HCT116 (cell line): ENCODE measurements at regions not wholly inside any gene's neighbourhood (a gene's known extent, or its start where the extent isn't known, plus 50 kb on each side); places are given as distances from the start of the nearest gene placed in this dataset.

Experiments used
- ATAC-seq: fragments of 200-7000 bp; cut with Tn5 transposase; 2 replicates; pipeline ENCODE4 v1.9.1; 2020; ENCODE audit warnings: mild to moderate bottlenecking, moderate library complexity
- BruUV-seq: library from RNA; stranded (reverse); fragments of 400-500 nt; replicated peaks from 2 replicates; lab custom pipeline; 2021; lab: Mats Ljungman, UMichigan
- CTCF ChIA-PET: fragments of 300-600 bp; sonication (Branson Sonifier 250); formaldehyde crosslinking; loops from one replicate; lab custom pipeline; 2021; ENCODE audit warnings: antibody characterized with exemption; lab: Charles Lee
- POLR2A ChIA-PET: fragments of 300-600, 350-600 bp; sonication (Branson Sonifier 250); formaldehyde crosslinking; loops from one replicate; lab custom pipeline; 2021; ENCODE audit warnings: antibody characterized with exemption; lab: Charles Lee
- RAD21 ChIA-PET, 2 experiments: fragments of 300-600 bp; sonication (Branson Sonifier 250); formaldehyde crosslinking; loops; one replicate each; lab custom pipeline; 2023; ENCODE audit warnings: low total read pairs in 2 of 2; ENCODE audit not compliant: uncharacterized antibody in 2 of 2, unreplicated experiment in 2 of 2, low non-redundant PET in 1 of 2; lab: Charles Lee
- DNase-seq: peaks from one replicate; pipeline ENCODE4 v3.0.0-alpha.2; 2010; ENCODE audit warnings: low read depth, low spot score
- H2AFZ ChIP-seq: fragments of 200-600 bp; shearing (Covaris generic), sonication (generic); 2 replicates; pipeline ENCODE4 v1.6.1; 2017; ENCODE audit warnings: low read depth, mixed run types, mixed read lengths, antibody characterized with exemption, low read length; ENCODE audit not compliant: poor library complexity, severe bottlenecking
- H3K27ac ChIP-seq: 2 replicates; pipeline ENCODE4 v1.5.1; 2012; ENCODE audit warnings: low read depth, low read length
- H3K27me3 ChIP-seq: fragments of 200-600 bp; sonication (generic); 2 replicates; pipeline ENCODE4 v1.6.1; 2016; ENCODE audit warnings: mixed run types, low read length, mixed read lengths; ENCODE audit not compliant: insufficient read depth
- H3K36me3 ChIP-seq, 2 experiments: fragments of 200-500 bp in 1 of 2; fragments of 200-600 bp in 1 of 2; sonication (Bioruptor generic) in 1 of 2; sonication (generic) in 1 of 2; 2 replicates each; pipeline versions ENCODE4 v1.5.1 to v1.6.1; 2014 to 2016; ENCODE audit warnings: low read length in 2 of 2, inconsistent platforms in 1 of 2, mixed read lengths in 1 of 2, mixed run types in 1 of 2; ENCODE audit not compliant: insufficient read depth in 2 of 2, control insufficient read depth in 1 of 2
- H3K4me1 ChIP-seq, 2 experiments: fragments of 200-600 bp in 1 of 2; sonication (generic) in 1 of 2; 2 replicates each; pipeline versions ENCODE4 v1.5.1 to v1.6.1; 2012 to 2017; ENCODE audit warnings: low read length in 2 of 2, inconsistent platforms in 1 of 2, mild to moderate bottlenecking in 1 of 2, mixed read lengths in 1 of 2, mixed run types in 1 of 2, moderate library complexity in 1 of 2; ENCODE audit not compliant: insufficient read depth in 2 of 2, control insufficient read depth in 1 of 2
- H3K4me2 ChIP-seq: fragments of 200-600 bp; sonication (generic); 2 replicates; pipeline ENCODE4 v1.6.1; 2017; ENCODE audit warnings: mixed run types, low read length, mixed read lengths
- H3K4me3 ChIP-seq, 2 experiments: fragments of 200-600 bp in 1 of 2; sonication (generic) in 1 of 2; replicated peaks in 1 of 2; 2 replicates each; pipeline ENCODE4 v1.5.1; 2011 to 2016; ENCODE audit warnings: low read length in 2 of 2, control low read depth in 1 of 2, low read depth in 1 of 2, mild to moderate bottlenecking in 1 of 2, mixed read lengths in 1 of 2, mixed run types in 1 of 2
- H3K79me2 ChIP-seq: fragments of 200-600 bp; sonication (generic); 2 replicates; pipeline ENCODE4 v1.6.1; 2017; ENCODE audit warnings: mild to moderate bottlenecking, mixed run types, low read length, moderate library complexity, mixed read lengths; ENCODE audit not compliant: insufficient read depth
- H3K9ac ChIP-seq: fragments of 200-600 bp; sonication (generic); 2 replicates; pipeline ENCODE4 v1.6.1; 2016; ENCODE audit warnings: low read length, mixed read lengths
- H3K9me2 ChIP-seq: fragments of 200-600 bp; sonication (generic), shearing (Covaris generic); 2 replicates; pipeline ENCODE4 v1.6.1; 2017; ENCODE audit warnings: mixed run types, mild to moderate bottlenecking, moderate library complexity; ENCODE audit not compliant: insufficient read depth
- H3K9me3 ChIP-seq, 2 experiments: fragments of 200-500 bp in 1 of 2; fragments of 200-600 bp in 1 of 2; sonication (Bioruptor generic) in 1 of 2; sonication (generic) in 1 of 2; 2 replicates each; pipeline ENCODE4 v1.6.1; 2014 to 2017; ENCODE audit warnings: low read length in 2 of 2, mixed read lengths in 2 of 2, inconsistent platforms in 1 of 2, low read depth in 1 of 2, mild to moderate bottlenecking in 1 of 2, mixed run types in 1 of 2, moderate library complexity in 1 of 2; ENCODE audit not compliant: control insufficient read depth in 1 of 2, insufficient read depth in 1 of 2
- H4K20me1 ChIP-seq: fragments of 200-600 bp; sonication (generic), shearing (Covaris generic); 2 replicates; pipeline ENCODE4 v1.6.1; 2017; ENCODE audit warnings: mixed run types, mild to moderate bottlenecking, moderate library complexity; ENCODE audit not compliant: insufficient read depth
- ATF3 ChIP-seq: IDR thresholded peaks from 2 replicates; pipeline ENCODE4 v1.6.1; 2012
- CBX3 ChIP-seq: IDR thresholded peaks from 2 replicates; pipeline ENCODE4 v1.6.1; 2012; ENCODE audit warnings: low read depth
- CEBPB ChIP-seq: IDR thresholded peaks from 2 replicates; pipeline ENCODE4 v1.6.1; 2012; ENCODE audit warnings: low read depth
- FOSL1 ChIP-seq: IDR thresholded peaks from 2 replicates; pipeline ENCODE4 v1.6.1; 2012; ENCODE audit warnings: low read depth
- JUND ChIP-seq: IDR thresholded peaks from 2 replicates; pipeline ENCODE4 v1.6.1; 2012
- MAX ChIP-seq: IDR thresholded peaks from 2 replicates; pipeline ENCODE4 v1.6.1; 2012
- POLR2A ChIP-seq: IDR thresholded peaks from 2 replicates; pipeline ENCODE4 v1.7.0; 2011; ENCODE audit warnings: borderline replicate concordance; ENCODE audit not compliant: insufficient read depth, insufficient read length; ENCODE audit errors: extremely low read depth
- POLR2AphosphoS5 ChIP-seq: IDR thresholded peaks from 2 replicates; pipeline ENCODE4 v1.6.1; 2011; ENCODE audit warnings: mild to moderate bottlenecking, low read depth, low read length, moderate library complexity
- REST ChIP-seq: IDR thresholded peaks from 2 replicates; pipeline ENCODE4 v1.6.1; 2012; ENCODE audit warnings: low read depth
- SIN3A ChIP-seq: IDR thresholded peaks from 2 replicates; pipeline ENCODE4 v1.6.1; 2012; ENCODE audit warnings: low read depth
- SRF ChIP-seq: IDR thresholded peaks from 2 replicates; pipeline ENCODE4 v1.6.1; 2012; ENCODE audit warnings: low read depth
- TCF7L2 ChIP-seq: IDR thresholded peaks from 2 replicates; pipeline ENCODE4 v1.7.0; 2011; ENCODE audit warnings: borderline replicate concordance, inconsistent platforms; ENCODE audit not compliant: insufficient read depth, insufficient read length; ENCODE audit errors: extremely low read depth
- ZFX ChIP-seq: fragments of 450-650 bp; IDR thresholded peaks from 2 replicates; pipeline ENCODE4 v1.6.1; 2017
- ZNF274 ChIP-seq: fragments of 200-500 bp; sonication (Bioruptor generic); IDR thresholded peaks from 2 replicates; pipeline ENCODE4 v1.6.1; 2014; ENCODE audit warnings: mild to moderate bottlenecking, low read depth, low read length, inconsistent platforms
- intact Hi-C: fragments of 100-400 bp; cut with micrococcal nuclease; formaldehyde crosslinking; loops from 2 replicates; pipeline ENCODE4 v1.10.0; 2022
- TF ChIP-seq, protein P1 (sequence below), 3 experiments: fragments of 200-600 bp in 1 of 3; sonication (generic) in 1 of 3; IDR thresholded peaks in 2 of 3; conservative IDR thresholded peaks in 1 of 3; 2 replicates each; pipeline ENCODE4 v1.5.1; 2012 to 2017; ENCODE audit warnings: low read depth in 2 of 3, low read length in 2 of 3, antibody characterized with exemption in 1 of 3, borderline replicate concordance in 1 of 3, control low read depth in 1 of 3, mild to moderate bottlenecking in 1 of 3, mixed read lengths in 1 of 3, mixed run types in 1 of 3, moderate library complexity in 1 of 3; ENCODE audit not compliant: insufficient read depth in 1 of 3

DNA sequence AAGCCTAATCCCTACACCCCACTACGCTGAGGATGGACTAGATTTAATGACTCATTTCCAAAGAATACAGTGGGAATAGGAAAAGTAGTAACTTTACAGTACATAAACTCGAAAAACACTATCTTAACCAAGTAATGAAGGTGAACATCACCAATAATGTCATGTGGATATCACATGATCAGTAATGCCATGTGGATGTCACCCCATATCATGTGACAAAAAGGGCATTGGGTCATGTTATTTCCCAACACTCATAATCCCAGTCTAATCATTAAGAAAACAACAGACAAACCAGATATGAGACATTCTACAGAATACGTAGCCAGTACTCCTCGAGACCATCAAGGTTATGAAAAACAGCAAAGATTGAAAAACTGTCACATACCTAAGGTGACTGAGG is 667.3 kb upstream of the CRIM1 start:
- H3K4me3 ChIP-seq = no peak overlapping the region
- RAD21 ChIA-PET = no interaction called here
- H3K27ac ChIP-seq = no peak overlapping the region
- no peak for DNase-seq
- H2AFZ ChIP-seq = no peak overlapping the region
- TF ChIP-seq JUND (no peak), REST (no peak), POLR2AphosphoS5 (no peak), FOSL1 (no peak), ATF3 (no peak), ZNF274 (no peak), POLR2A (no peak), SIN3A (no peak), CBX3 (no peak), MAX (no peak), ZFX (no peak), SRF (no peak), CEBPB (no peak), TCF7L2 (no peak)
- TF ChIP-seq, protein P1, sequence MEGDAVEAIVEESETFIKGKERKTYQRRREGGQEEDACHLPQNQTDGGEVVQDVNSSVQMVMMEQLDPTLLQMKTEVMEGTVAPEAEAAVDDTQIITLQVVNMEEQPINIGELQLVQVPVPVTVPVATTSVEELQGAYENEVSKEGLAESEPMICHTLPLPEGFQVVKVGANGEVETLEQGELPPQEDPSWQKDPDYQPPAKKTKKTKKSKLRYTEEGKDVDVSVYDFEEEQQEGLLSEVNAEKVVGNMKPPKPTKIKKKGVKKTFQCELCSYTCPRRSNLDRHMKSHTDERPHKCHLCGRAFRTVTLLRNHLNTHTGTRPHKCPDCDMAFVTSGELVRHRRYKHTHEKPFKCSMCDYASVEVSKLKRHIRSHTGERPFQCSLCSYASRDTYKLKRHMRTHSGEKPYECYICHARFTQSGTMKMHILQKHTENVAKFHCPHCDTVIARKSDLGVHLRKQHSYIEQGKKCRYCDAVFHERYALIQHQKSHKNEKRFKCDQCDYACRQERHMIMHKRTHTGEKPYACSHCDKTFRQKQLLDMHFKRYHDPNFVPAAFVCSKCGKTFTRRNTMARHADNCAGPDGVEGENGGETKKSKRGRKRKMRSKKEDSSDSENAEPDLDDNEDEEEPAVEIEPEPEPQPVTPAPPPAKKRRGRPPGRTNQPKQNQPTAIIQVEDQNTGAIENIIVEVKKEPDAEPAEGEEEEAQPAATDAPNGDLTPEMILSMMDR (IDR thresholded peaks at IDR 0.05 in 2 of 3, conservative IDR thresholded peaks at IDR 0.05 in 1 of 3; ENCODE audit: borderline replicate concordance in 1 of 3, insufficient read depth in 1 of 3, low read depth in 2 of 3, low read length in 2 of 3) = no peak
- no peaks in the 10 kb centered on the region for H3K79me2 ChIP-seq
- H3K27me3 ChIP-seq = no peaks in the 10 kb centered on the region
- CTCF ChIA-PET = no interaction called here
- ATAC-seq = no peak
- no peak overlapping the region for H3K9ac ChIP-seq
- H4K20me1 ChIP-seq = no peaks in the 10 kb centered on the region
- no peak overlapping the region for H3K4me2 ChIP-seq
- no peaks in the 10 kb centered on the region for H3K4me1 ChIP-seq
- no peaks in the 10 kb centered on the region for H3K9me2 ChIP-seq
- POLR2A ChIA-PET = no interaction called here
- intact Hi-C loops = no loop called here
- H3K36me3 ChIP-seq = no peaks in the 10 kb centered on the region
- no peaks in the 10 kb centered on the region for H3K9me3 ChIP-seq
- BruUV-seq = no TSS peak
